ENCODE measurements at regions not wholly inside any gene's neighbourhood (a gene's known extent, or its start where the extent isn't known, plus 50 kb on each side); places are given as distances from the start of the nearest gene placed in this dataset.

DNA sequence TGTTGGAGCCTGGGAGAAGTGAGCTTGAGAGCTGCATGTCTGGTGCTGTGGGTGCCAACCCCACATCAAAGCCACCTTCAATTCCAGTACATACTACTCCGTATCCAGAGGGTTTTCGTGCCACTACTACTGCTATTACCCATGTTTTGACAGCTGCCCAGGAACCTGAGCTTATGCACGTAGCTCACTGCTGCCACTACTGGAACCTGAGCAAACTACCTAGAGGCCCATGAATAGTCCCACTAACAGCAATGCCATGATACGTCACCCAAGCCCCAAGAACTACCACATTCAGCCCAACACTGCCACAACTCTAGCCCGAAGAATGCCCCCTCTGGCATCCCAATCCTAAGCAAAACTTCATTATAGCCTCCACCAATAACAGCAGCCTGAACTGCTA, 215.2 kb upstream of the BCHE start:
- Histone ChIP-seq H3K4me2 (ENCODE audit: extremely low read depth, insufficient read depth, low read length) (no peak overlapping the region), H3K9ac (ENCODE audit: insufficient read depth, low read length) (no peak overlapping the region), H3K27me3 (ENCODE audit: control insufficient read depth, insufficient read depth, low read length) (no peaks in the 10 kb centered on the region), H3K36me3 (ENCODE audit: control insufficient read depth, insufficient read depth, low read length) (no peaks in the 10 kb centered on the region), H3K27ac (ENCODE audit: insufficient read depth, low read length) (no peak overlapping the region), H3K4me1 (ENCODE audit: control insufficient read depth, extremely low read depth, insufficient read depth, low read length) (no peaks in the 10 kb centered on the region), H3K79me2 (ENCODE audit: control insufficient read depth, insufficient read depth, low read length) (no peaks in the 10 kb centered on the region), H4K20me1 (ENCODE audit: control insufficient read depth, extremely low read depth, insufficient read depth, low read length) (no peaks in the 10 kb centered on the region), H2AFZ (ENCODE audit: low read length) (no peak overlapping the region), H3K9me3 (ENCODE audit: control insufficient read depth, insufficient read depth, low read depth, low read length) (no peaks in the 10 kb centered on the region), H3K4me3 (replicated peaks in 1 of 4; ENCODE audit: control extremely low read depth in 1 of 4, insufficient read depth in 1 of 4, low read depth in 3 of 4, low read length in 4 of 4) (no peak overlapping the region)
- no peak for DNase-seq (ENCODE audit: low read depth in 2 of 2)
- TF ChIP-seq CTCF (conservative IDR thresholded peaks at IDR 0.05 in 1 of 2, IDR thresholded peaks at IDR 0.05 in 1 of 2; ENCODE audit: low read depth in 1 of 2, low read length in 2 of 2) (no peak), EZH2 (IDR thresholded peaks at IDR 0.05; ENCODE audit: low read length, missing control alignments) (no peak)

- H3K4me1 ChIP-seq (ENCODE audit: control insufficient read depth, extremely low read depth, insufficient read depth, low read length) = no peaks in the 10 kb centered on the region
- H3K36me3 ChIP-seq (ENCODE audit: control insufficient read depth, insufficient read depth, low read length) = no peaks in the 10 kb centered on the region
- no peak overlapping the region for H3K9ac ChIP-seq (ENCODE audit: insufficient read depth, low read length)
- H3K27me3 ChIP-seq (ENCODE audit: control insufficient read depth, insufficient read depth, low read length) = no peaks in the 10 kb centered on the region
- no peak overlapping the region for H2AFZ ChIP-seq (ENCODE audit: low read length)
- no peak overlapping the region for H3K4me2 ChIP-seq (ENCODE audit: extremely low read depth, insufficient read depth, low read length)
- H3K9me3 ChIP-seq (ENCODE audit: control insufficient read depth, insufficient read depth, low read depth, low read length) = no peaks in the 10 kb centered on the region
- H3K79me2 ChIP-seq (ENCODE audit: control insufficient read depth, insufficient read depth, low read length) = no peaks in the 10 kb centered on the region
- DNase-seq (ENCODE audit: low read depth in 2 of 2) = no peak
- TF ChIP-seq CTCF (conservative IDR thresholded peaks at IDR 0.05 in 1 of 2, IDR thresholded peaks at IDR 0.05 in 1 of 2; ENCODE audit: low read depth in 1 of 2, low read length in 2 of 2) (no peak), EZH2 (IDR thresholded peaks at IDR 0.05; ENCODE audit: low read length, missing control alignments) (no peak)
- H4K20me1 ChIP-seq (ENCODE audit: control insufficient read depth, extremely low read depth, insufficient read depth, low read length) = no peaks in the 10 kb centered on the region
- no peak overlapping the region for H3K4me3 ChIP-seq (replicated peaks in 1 of 4; ENCODE audit: control extremely low read depth in 1 of 4, insufficient read depth in 1 of 4, low read depth in 3 of 4, low read length in 4 of 4)
- H3K27ac ChIP-seq (ENCODE audit: insufficient read depth, low read length) = no peak overlapping the region
These were observed 192.3 kb upstream of the BCHE start for GRCh38 chr3:166029507-166029906.

GRCh38 chr3:166013073-166013679, 176.0 kb upstream of the BCHE start:
- DNase-seq (ENCODE audit: low read depth in 2 of 2) = peak; percentile 20 to 64
- Histone ChIP-seq H3K9ac (ENCODE audit: insufficient read depth, low read length) (no peak overlapping the region), H3K27ac (ENCODE audit: insufficient read depth, low read length) (no peak overlapping the region), H3K9me3 (ENCODE audit: control insufficient read depth, insufficient read depth, low read depth, low read length) (no peaks in the 10 kb centered on the region), H3K4me1 (ENCODE audit: control insufficient read depth, extremely low read depth, insufficient read depth, low read length) (no peaks in the 10 kb centered on the region), H3K36me3 (ENCODE audit: control insufficient read depth, insufficient read depth, low read length) (no peaks in the 10 kb centered on the region), H3K27me3 (ENCODE audit: control insufficient read depth, insufficient read depth, low read length) (no peaks in the 10 kb centered on the region), H4K20me1 (ENCODE audit: control insufficient read depth, extremely low read depth, insufficient read depth, low read length) (no peaks in the 10 kb centered on the region), H3K79me2 (ENCODE audit: control insufficient read depth, insufficient read depth, low read length) (no peaks in the 10 kb centered on the region), H2AFZ (ENCODE audit: low read length) (no peak overlapping the region), H3K4me3 (replicated peaks in 1 of 4; ENCODE audit: control extremely low read depth in 1 of 4, insufficient read depth in 1 of 4, low read depth in 3 of 4, low read length in 4 of 4) (no peak overlapping the region), H3K4me2 (ENCODE audit: extremely low read depth, insufficient read depth, low read length) (no peak overlapping the region)
- TF ChIP-seq CTCF (conservative IDR thresholded peaks at IDR 0.05 in 1 of 2, IDR thresholded peaks at IDR 0.05 in 1 of 2; ENCODE audit: low read depth in 1 of 2, low read length in 2 of 2) (peak in 1 of 2 donors; percentile 46), EZH2 (IDR thresholded peaks at IDR 0.05; ENCODE audit: low read length, missing control alignments) (no peak)
